NCI-H2081 treated with DMSO at 0.1 percent for 48 hours (cell line): ENCODE measurements at regions not wholly inside any gene's neighbourhood (a gene's known extent, or its start where the extent isn't known, plus 50 kb on each side); places are given as distances from the start of the nearest gene placed in this dataset.
"Not testable (repeated sequence)": the region's sequence is repeated elsewhere in the genome, so short reads cannot be mapped to it uniquely, and the experiment has no call there.

Experiments
- DNase-seq: peaks from one replicate; lab custom pipeline; 2025; lab: John Stamatoyannopoulos, UW

DNA sequence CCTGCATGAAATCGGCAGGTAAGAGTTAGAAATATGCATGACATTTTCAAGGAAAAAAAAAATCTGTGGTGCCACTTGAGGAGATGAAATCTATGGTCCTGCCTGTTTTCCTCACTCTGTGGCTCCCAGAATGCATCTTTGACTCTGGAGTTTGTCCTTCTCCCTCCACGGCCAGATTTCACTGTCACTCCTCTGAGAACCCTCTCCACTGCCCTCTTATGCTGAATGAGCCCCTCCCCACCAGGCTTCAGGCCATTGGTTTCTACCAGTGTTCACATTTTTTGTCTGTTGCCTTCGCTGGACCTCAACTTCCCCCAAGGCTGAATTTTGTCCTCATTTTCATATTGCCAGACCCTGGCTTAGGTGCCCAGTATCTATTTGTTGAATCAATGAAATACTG lies 235.0 kb downstream of the ZIC5 start:
- no peak for DNase-seq

DNA sequence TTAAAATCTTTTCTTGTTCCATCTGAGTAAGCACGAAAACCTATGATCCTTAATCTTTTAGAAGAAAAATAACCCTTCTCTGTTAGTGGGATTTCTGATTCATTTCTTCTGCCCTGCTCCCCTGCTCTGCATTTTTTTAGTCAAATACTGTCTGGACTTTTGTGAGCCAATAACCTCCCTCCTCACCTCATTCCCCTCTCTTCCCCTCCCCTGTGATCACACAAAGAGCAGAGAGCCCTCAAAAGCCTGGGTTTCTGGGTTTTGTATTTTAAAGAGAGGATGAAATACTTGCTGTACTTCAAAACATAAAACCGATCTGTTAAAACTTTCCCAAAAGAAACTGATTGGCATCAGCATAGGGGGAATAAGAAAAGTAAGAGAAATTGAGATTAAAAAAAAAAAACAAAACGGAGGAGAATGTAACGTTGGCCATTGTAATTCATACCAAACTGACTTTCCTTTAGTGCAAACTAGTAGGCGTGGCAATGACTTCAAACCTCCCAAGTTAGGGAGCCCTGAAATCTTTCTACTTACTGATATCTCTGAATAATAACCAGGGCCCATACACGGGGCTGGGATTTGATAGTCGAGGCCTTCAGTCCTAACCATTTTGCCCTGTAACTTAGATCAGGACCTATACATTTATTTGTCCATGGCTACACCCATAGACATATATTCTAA lies 232.9 kb downstream of the TM9SF2 start:
- no peak for DNase-seq

DNA sequence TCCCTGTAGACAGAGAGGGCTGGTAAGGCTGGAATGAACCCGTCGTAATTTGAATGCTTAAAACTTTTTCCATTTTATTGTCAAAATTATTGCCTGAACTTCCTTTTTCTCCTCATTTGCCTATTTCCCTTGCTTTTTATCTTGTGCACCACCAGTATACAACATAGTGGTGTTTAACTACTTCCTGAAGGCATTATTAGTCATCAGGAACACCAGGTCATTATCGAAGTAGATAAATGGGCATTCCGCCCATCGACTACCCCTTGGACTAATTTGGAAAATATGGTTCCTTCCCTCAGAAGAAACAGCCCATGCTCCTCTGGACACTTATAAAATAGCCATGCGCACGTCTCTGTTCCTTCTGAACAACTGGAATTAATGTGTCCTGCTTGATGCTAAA lies 232.1 kb downstream of the TM9SF2 start:
- no peak for DNase-seq

DNA sequence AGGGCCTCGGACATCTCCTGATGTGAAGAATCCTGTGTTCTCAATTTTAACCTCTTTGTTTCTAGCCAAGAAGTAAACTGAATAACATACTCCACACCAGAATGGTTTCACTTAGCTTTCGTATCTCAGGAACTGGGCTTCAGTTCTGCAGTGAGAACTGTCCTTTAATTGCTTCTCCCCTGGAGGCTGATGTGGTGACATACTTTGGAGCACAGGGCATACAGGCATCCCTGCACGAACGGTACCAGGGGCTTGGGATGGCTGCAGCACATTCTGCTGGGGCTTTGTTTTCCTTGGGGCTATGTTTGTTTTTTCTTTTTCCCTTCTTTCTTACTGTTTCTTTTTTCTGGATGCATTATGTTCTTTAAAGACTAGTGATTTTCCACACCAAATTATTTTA lies 230.5 kb downstream of the TM9SF2 start:
- DNase-seq: no peak

DNA sequence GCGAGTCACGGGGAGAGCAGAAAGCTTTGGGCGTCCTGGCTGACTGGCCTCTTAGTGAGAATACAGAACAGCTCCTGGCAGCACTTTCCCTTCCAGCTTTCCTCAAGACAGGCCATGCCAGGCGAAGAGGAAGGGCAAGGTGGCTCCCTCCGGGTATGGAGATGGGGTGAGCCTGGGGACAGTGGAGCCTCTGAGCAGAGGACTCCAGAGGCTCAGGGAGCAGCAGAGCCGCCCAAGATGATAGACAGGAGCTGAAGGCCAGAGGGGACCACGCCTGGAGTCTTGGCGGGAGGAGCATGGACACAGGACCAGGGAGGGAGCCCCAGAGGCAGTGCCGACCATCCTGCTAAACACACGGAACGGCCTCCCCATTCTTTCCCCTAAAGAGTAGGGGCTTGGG lies 229.1 kb downstream of the TM9SF2 start:
- no peak for DNase-seq

DNA sequence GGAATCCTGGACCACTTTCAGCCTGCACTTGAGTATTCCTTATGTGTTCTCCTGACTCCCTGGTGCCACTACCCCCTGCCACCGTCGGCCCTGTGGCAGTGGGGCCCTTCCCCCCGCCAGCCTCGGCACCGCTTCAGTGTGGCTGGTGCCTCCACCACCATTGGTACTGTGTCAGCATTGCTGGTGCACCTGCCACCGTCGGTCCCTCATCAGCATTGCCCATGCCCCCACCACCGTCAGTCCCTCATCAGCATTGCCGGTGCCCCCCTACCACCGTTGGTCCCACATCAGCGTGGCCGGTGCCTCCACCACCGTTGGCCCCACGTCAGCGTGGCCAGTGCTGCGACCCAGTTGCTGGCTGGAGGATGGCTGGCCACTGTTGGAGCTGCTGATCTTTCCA lies 228.5 kb downstream of the TM9SF2 start:
- DNase-seq: no peak

DNA sequence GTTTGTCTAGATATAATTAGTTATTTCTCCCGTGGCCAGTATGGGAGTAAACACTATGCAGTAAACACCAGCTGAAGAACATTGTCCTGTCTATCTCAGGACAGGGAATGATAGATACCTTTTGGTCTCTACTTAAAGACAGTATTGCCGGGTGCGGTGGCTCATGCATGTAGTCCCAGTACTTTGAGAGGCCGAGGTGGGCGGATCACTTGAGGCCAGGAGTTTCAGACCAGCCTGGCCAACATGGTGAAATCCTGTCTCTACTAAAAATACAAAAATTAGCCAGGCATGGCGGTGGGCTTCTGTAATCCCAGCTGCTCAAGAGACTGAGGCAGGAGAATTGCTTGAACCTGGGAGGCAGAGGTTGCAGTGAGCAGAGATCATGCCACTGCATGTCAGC lies 226.4 kb downstream of the TM9SF2 start:
- DNase-seq: not testable (repeated sequence)

DNA sequence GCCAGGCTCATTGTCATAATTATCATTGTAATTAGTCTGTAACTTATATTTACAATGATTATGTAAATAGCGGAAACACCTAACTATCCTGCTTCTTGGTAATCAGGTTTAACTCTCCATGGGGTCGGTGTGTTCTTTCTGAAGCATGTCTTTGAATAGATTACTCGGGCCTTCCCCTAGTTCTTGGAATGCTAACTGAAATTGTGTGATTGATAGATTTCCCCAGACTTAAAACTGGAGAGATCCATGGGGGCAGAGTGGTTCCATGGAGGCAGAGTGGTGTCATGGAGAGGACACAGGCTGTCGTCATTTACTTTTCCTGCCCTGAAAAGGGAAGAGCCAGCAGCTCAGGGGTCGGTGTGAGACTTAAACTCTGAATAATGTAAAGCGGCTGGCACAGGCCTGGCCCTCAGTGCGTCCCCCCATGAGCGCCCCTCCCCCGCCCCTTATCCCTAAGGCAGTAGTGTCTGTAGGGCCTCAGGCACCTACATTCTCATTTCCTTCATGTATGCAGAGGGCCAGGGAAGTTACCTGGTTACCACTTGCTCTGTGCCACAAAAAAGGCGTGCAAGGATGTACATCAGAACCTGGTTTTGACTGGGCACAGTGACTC lies 225.1 kb downstream of the TM9SF2 start:
- no peak for DNase-seq

DNA sequence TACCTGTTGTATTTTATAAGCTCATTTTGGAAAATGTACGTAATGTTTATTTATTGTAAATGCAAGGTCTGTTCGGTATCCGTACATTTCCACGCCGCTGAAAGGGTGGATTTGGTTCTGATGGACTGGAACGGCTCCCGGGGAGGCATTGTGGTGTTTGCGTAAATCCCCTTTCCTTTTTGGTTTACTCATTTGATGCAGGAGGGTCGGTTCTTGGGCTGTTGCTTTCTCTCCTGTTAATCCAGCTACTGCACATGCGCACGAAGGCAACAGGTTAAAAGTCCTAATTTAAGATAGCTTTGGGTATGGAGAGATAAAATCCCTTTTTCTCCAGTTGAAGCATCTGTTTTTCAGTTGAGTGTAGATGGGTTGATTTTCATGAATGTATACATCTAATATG lies 224.4 kb downstream of the TM9SF2 start:
- DNase-seq: no peak

DNA sequence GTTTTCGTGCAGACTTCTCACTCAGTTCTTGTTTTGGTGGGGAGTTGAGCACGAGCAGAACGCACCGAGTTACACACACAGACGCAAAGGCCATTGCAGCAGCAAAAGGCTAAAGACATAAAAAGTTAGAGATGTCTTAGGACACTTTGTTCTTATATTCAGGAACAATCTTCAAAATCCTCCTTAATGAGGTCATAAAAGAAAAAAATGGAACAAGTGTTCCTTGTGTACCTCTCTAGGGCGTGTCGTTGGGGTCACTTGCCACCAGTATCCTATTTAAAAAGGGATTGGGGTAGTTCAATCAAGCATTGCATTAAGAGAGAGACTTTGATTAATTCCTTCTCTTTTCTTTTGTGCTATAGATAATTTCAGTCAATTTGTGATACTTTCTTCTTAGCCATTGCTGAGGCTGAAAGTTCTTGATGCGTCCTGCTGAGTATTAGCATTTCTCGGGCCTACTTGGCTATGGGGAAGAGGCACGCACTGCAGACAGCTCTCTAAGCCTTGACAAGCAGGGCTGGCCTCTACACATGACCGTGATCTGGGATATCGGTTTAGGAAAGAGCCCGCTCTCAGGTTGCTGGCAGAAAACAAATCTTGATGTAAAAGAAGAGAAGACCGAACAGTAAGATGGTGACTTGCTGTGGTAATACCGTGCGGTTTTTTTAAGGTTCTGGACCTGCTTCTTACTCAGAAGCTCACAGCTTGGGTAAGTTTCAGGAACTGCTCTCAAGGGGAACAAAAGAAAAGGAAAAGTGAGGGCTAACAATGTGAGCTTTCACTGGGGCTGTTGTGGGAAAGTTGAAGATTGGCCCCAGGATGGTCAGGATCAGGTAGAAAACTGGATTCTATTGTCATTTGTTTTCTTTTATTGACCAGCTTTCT lies 223.6 kb downstream of the TM9SF2 start:
- no peak for DNase-seq

DNA sequence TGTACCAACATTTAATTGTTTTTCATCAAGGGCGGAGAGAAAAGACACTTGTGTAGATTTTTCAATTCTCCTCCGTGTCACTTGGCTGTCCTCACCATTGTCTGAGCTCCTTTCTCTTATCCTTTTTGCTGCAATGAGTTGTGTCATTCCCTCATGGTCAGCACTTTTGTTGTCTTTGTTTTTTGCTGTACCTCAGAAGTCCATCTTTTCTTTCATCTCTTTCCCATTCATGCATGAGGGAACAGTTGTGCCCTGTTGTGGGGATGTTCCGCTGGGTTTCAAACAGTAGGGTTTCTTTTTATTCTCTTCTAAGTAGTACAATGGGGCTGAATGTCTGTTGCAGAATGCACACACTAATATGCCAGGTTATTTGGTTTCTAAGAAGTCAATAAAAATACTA lies 222.6 kb downstream of the TM9SF2 start:
- no peak for DNase-seq

DNA sequence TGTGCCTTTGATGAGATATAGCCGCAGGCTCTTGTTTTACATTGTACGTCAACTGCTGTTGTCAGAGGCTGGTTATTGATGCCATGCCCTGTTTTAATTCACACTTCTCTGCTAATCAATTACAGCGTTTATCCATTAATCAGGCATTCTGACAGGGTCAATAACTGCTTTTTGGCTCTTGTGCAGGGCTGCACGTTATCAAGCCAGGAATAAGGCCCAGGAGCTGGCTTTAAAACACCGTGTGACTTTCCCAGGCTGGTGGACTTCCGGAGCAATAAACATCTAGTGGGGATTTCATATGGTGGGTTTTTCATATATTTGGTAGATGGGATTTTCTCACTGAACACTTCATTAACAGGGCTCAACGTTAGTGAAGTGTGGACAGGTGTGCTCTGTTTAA lies 221.7 kb downstream of the TM9SF2 start:
- peak; percentile 38 for DNase-seq

DNA sequence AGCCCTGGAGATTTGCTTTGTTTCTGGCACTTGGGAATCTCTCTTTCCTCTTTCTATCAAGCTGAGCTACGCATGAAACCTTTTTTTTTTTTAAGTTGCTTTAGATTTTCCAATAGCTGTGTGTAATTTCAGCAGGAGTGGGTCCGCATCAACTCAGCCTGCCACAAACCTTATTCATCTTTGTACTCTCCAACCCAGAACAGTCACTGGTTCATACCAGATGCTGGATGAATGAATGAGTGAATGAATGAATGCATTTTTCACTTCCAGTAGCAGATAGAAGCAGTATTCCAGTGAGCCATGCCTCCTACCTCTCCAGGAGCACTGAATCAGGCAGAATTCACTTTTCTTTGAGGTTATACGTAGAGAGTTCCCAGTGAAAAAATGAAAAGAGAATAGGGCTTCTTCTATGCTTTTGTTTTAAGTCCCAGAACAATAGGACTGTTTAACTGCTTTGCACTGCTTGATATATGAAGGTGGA lies 221.1 kb downstream of the TM9SF2 start:
- no peak for DNase-seq

DNA sequence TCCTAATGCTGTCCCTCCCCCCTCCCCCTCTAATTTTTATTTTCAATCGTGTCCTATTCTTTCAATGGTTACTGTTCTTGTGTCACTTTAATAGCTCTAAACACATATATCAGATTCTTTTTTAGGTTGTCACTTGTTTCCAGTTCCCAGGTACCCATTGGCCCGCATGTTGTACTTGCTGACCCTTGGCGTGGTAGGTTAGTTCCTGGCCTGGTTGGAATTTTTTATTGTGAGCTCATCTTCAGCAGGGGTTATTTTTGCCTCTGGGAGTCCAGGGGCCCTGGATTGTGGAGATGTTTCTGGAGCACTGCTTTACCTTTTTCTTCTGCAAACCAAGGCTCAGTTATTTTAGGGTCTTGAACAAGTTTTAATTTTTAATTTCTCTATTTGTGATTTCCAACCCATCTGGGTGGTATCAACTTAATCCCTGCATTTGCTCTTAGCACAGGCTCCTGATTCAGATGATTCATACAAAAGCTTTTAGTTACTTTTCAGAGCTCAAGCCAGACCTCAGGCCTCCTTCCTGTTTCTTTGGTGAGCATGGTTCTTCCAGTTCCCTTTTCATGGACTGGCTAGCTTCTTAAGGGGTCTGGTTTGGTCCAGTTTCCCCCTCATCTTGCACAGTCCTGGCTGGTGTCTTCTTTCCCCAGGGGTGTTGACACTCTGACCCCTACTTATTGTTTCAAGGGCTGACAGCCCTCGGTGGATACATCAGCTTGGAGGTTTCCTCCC lies 220.5 kb downstream of the TM9SF2 start:
- DNase-seq: no peak

DNA sequence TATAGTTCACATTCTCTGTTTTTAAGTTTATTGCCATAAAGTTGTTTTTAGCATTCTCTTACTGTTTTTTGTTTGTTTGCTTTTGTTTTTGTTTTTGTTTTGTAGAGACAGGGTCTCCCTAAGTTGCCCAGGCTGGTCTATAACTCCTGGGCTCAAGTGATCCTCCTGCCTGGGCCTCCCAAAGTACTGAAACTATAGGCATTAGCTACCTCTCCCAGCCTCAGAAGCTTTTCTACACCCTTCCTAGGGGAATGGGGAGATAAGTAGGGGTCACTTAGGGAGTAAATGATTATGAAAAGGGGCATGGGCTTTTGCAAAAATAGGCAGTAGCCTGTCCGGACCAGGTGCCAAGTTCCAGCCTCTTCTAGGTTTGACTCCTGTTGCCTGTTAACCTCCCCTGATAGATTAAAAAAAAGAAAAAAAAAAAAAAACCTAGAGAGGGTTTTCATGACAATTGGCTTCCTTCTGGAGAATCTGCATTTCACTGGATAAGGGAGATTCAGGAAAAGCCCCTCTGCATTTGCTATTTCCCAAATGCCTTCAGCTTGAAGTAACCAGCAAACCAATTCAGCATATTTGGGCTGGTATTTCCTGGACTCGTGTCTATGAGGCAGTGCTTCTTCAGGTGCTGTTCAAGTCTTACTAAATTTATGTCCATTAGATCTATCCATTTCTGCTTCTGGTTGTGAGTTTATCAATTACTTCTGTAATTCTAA lies 216.8 kb downstream of the TM9SF2 start:
- no peak for DNase-seq

DNA sequence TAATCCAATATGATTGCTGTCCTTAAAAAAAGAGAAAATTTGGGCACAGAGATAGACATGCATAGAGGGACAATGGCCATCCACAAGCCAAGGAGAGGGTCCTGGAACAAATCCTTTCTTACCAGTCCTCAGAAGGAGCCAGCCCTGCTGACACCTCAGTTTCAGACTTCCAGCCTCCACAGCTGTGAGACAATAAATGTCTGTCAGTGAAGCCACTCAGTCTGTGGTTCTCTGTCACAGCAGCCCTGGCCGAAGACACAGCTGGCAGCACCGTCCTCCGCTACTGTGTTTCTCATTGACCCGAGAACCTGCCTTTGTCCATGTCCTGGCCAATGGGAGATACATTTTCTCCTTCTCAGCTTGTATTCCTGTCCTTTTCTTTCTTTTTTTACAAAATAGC lies 207.9 kb downstream of the TM9SF2 start:
- DNase-seq: no peak

DNA sequence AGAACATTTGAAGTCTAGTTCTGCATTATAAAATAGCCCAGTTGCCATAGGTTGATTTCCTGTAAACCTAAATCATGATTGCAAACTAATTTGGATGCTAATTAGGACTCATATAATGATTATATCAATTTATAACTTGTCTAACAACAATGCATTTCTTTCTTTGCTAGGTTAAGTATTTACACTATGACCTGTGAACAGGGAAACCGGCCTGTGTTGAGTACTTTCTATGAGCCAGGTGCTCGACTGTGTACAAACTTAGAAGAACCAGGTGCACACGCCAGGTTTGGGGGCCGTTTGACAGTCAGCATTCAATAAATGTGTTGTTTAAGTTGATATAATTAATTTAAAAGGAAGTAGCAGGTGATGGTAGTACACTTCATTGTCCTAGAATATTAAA lies 203.1 kb downstream of the TM9SF2 start:
- peak; percentile 51 for DNase-seq

DNA sequence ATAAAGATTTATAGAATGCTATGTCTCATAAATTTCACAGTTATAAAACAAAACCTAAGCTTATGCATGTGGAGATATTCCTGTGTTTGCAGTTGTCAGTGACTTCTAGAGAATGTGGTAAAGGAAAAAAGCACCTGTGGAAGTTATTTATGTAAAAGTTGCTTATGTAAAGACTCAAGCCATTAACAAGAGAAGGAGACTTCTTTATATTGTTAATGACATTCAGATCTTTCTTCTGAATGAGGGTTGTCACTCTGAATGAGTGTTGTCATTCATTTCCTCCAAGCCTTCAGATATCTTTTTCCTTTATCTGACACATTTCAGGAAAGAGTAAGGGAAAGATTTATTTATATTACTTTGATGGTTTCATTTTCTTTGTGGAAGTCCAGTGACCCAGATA lies 202.6 kb downstream of the TM9SF2 start:
- no peak for DNase-seq

DNA sequence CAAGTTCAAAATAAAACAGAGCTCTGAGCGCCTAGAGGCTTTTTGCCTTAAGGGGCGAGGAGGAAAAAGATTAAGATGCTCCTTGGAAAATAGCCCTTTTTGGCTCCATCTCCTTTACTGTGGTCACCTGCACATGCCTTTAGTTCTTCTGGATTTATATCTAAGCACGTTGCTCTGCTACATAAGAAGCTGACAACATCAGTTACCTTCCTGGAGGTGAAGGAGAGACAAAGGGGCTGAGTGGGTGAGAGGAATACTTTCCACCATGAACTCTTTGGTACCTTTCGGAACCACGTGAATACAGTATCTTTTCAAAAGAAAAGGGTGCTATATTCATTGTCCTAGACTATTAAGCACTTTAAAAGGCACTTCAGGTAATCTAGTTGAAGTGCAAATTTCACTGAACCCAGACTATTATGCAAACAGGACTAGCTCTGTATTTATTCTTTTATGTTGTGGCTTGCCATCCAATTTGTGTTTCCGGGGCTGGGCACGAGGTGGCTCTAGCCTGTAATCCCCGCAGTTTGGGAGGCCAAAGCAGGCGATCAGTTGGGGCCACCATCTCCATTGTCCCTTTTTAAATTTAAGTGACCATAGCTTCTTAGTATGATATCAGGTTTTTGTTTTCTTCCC lies 201.5 kb downstream of the TM9SF2 start:
- DNase-seq: peak; percentile 47

DNA sequence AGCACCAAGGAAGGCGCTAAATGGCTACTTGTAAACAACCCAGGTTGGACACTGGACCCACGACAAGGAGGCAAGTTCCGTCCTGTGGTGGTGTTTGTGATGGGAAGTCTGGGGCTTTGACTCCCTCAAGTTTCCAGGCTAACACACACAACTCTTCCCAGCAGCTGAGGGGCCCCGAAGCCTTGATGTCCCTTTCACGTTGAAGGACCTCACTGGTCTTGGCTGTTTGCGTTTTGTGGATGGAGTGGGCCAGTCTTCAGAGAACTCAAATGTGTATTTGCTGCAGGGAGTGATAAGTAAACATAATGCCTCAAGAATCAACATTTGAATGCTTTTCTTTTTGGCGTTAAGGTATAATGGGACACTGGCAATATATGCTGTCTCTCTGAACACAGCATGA lies 199.2 kb downstream of the TM9SF2 start:
- DNase-seq: no peak

DNA sequence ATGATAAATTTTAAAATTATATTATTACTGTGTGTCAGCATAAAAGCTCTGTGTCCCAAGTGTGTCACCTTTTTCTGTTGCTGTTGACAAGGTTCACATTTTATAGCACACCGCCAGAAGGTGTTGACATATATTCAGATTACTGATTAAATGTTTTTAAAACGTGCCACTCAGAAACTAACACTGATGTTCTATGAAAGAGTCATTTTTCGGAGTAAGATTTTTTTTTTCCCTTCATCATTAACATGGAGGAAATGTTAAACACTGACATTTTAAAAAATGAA lies 197.5 kb downstream of the TM9SF2 start:
- DNase-seq: peak; percentile 45
